OCI-LY3 (cell line): ENCODE measurements at regions not wholly inside any gene's neighbourhood (a gene's known extent, or its start where the extent isn't known, plus 50 kb on each side); places are given as distances from the start of the nearest gene placed in this dataset.

ENCODE experiments used
- CTCF ChIP-seq: fragments of 200-600, 300-600 bp; sonication (generic); IDR thresholded peaks from 2 replicates; pipeline ENCODE4 v1.5.1; 2014; ENCODE audit warnings: antibody characterized with exemption, low read length, low read depth
- EZH2phosphoT487 ChIP-seq: fragments of 200-600 bp; shearing (Covaris generic); IDR thresholded peaks from 2 replicates; pipeline ENCODE4 v1.6.1; 2018; ENCODE audit warnings: antibody characterized with exemption, mixed run types, low read depth

GRCh38 chr3:159326998-159327397, 525.1 kb downstream of the MFSD1 start:
- TF ChIP-seq CTCF (no peak), EZH2phosphoT487 (no peak)
